RPMI7951 (cell line): ENCODE measurements at regions not wholly inside any gene's neighbourhood (a gene's known extent, or its start where the extent isn't known, plus 50 kb on each side); places are given as distances from the start of the nearest gene placed in this dataset.
A peak's percentile ranks its signal among the peaks of the same experiment; 100 is the strongest.
"Not testable (repeated sequence)": the region's sequence is repeated elsewhere in the genome, so short reads cannot be mapped to it uniquely, and the experiment has no call there.

Experiments
- DNase-seq: peaks from one replicate; pipeline ENCODE4 v3.0.0-alpha.2; 2012; ENCODE audit warnings: low read depth

DNA sequence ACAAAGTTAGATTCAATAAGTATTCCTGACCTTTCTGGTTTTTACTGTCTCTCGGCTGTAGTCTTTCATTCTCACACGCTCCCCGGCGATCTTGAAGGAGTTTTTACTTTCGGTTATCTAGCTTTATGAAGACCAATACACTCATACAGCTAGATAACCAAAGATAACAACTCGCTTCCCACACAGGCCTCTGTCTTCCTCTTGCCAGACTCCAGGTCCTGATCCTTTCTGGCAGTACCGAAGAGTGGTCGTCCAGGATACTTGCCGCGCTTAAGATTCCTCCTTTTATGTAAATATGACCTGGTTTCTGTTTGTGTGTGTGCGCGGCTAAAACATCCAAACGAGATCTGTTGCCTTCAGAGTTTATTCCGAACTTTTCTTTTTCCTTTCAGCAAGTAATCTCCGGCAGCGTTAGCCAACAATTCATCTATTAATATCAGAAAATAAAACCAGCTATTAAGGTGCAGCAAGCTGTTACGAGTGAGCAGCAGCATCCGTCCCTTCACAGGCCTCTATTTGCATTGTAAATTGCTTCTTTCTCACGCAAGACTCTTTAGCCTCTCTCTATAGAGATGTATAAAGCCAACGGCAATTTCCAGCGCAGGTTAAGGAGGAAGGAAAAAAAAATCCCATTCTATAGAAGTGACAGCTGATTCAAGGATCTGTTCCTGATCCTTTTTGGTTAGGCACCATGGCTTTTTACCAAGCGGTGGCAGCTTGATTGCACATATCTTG is 216.1 kb downstream of the MEF2C start:
- no peak for DNase-seq

- no peak for DNase-seq
Measured at GRCh38 chr5:88665750-88666215, 217.2 kb downstream of the MEF2C start.

- DNase-seq: no peak
Measured at GRCh38 chr5:88664645-88665044, 218.3 kb downstream of the MEF2C start.

- DNase-seq: peak; percentile 18
Measured at GRCh38 chr5:88663793-88664216, 219.2 kb downstream of the MEF2C start.

DNA sequence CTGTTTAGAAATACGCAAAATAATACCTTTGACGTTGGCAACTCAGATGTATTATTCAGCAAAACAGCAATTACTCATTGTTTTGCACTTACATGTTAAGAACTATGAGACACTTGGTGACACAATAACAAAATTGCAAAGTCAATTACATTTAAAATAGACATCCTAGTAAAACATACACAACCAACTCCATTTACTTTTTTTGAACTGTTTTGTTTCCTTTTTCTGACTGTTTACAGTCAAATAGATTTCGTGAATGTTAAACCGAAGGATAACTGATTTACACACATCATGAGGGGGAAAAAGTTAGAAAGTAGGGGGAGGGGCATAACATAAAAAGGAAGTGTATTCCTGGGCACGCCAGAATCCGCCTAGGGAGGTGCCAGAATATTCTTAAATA is 220.1 kb downstream of the MEF2C start:
- DNase-seq: no peak

DNA sequence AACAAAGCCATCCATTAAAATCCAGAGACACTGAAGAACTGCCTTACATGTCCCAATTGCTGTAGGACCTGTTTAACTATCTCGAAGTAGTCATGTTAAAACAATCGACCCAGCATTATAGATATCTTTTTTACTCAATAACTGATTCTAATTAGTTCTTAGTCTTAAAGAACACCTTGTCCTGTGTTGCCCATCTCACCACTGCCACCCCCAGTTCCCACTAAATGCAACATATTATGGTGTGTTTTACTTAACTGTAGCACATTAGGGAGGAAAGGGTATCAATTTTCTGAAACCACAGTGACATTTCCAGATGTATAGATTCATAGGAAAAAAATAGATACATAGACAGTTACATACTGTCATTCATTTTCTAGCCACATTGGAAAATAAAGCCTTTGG is 221.2 kb downstream of the MEF2C start:
- DNase-seq: no peak

DNA sequence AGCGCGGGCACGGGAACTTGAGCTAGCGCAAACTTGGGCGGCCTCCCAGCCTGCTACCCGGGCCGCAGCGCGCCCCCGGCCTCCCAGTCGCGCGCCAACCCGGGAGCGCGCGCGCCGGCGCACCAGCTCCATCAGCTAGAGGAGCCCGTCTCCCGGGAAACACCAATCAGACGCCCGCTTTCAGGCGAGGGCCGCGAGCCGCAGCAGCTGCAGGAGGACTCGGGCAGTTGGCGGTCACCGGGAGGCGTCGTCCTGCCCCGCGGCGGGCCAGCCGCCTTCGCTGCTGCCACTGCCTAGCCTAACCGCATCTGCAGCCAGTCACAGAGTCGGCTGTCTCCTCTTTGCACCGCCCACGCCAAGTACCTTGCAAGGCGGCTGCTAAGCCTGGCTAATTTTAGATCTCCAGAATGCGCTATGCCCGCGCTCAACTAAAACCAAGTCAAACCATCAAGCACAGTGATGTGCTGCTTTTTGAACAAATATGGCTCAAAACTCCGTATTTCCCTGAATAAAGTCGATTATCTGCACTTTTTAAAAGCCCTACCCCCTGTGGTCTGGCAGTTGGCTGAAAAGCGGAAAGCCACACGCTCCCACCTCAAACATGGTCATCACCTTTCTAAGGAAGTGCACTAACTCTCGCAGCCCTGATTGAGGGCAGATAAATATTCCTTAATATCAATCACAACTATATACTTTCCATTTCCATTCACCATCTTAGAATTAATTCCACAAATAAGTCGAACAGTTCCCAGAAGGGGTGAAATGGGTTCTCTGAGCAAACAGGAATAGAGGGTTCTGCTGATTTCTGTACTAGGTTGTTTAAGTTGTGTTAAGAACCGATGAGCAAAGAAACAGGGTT is 221.8 kb downstream of the MEF2C start:
- peak; percentile 96 for DNase-seq

GRCh38 chr5:88660264-88660946 is 222.6 kb downstream of the MEF2C start:
- DNase-seq: peak; percentile 91

GRCh38 chr5:88659529-88660263 is 223.3 kb downstream of the MEF2C start:
- DNase-seq: no peak

DNA sequence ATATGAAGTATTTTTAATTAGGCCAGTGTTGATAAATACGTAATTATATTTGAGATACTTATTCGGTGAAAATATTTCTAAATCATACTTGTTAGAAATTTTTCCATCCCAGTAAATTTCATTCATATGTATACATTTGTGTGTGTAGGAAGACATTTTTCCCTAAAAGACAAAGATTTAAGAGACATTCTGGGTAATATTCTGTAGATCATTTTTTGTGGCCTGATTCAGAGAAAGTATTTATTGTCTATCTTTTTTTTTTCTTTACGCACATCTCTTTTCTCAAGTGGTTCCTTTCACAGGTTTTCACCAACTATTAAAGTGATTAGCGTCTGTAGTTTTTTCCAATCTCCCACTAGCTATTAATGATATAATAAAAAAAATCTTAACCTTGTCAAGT is 224.1 kb downstream of the MEF2C start:
- DNase-seq: no peak

GRCh38 chr5:88657906-88658775 is 224.8 kb downstream of the MEF2C start:
- DNase-seq: no peak

- no peak for DNase-seq
Measured at GRCh38 chr5:88657136-88657535, 225.8 kb downstream of the MEF2C start.

DNA sequence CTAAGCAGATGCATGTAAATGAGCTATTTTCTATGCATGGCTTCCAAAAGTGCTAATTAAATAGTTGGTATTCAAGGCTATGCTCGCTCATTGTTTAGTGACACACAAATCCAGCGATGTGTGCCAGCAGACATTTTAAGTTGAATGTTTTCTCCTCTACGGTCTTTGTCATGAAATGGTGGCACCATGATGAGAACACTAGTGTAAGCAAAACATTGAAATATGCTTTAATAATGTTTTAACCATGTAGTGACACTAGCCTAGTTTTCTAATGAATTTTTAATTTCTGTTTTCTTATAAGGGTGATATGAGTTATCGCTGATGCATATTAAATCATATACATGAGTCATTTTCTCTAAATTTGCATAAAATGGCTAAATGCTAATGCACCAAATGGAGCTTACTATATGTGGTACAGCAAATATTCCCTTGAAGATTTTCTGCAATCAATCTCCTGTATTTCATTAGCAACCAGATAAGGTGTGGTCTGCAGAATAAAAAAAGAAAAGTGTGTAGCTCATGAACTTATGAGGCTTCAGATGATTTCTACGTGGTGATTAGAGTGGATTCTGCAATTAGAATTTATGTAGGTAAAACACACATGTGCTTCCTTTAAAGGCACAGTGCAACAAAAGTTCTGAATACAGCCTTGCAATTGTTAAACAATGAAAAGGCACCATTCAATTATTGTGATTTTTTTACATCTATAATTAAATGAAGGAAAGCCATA is 226.6 kb downstream of the MEF2C start:
- DNase-seq: no peak

DNA sequence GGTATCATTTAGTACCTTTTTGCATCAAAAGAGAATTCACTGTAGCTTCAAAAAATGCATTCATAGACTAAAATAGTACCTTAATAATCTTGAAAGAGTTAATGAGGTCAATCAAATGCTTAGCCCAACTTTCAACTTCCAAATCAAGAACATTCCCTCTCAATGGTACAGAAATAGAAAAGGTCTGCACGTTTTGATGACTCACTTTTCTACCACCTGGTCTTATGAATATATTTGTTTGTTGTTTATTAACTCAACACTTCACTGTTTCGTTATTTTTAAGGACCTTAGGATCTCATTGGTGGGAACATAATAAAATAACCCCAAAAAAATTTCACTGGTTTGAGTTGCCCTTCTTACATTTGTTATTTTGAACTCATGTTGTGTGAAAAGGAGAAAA is 229.5 kb downstream of the MEF2C start:
- DNase-seq: no peak

DNA sequence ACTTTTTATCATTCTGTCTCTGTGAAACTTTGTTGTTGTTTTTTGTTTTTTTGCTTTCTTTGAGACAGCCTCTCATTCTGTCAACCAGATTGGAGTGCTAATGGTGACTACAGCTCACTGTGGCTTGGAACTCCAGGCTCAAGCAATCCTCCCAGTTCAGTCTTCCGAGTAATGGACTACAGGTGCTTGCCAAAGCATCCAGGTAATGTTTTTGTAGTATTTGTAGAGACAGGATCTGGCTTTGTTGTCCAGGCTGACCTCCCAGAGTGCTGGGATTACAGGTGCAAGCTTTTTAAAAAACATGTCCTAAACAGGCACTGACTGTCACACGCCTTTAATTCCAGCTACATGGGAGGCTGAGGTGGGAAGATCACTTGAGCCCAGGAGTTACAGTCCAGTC is 235.1 kb downstream of the MEF2C start:
- DNase-seq: no peak

DNA sequence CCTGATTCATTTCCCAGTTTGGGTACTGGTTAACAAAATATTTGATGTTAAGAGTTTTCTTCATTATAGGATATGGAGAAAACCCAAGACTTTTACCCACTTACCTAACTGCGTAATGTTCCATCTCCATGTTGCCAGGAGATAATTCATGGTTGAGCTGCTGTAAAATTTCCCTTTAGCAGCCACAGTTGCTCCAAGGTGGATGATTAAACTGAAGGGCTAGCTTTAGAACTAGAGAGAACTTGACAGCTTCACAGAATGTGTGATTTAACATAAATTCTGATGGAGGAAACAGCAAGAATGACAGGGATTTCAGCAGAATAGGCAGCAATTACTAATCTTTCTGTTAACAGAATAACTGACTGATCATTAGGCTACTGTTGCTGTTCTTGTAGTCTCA is 236.1 kb downstream of the MEF2C start:
- DNase-seq: no peak

DNA sequence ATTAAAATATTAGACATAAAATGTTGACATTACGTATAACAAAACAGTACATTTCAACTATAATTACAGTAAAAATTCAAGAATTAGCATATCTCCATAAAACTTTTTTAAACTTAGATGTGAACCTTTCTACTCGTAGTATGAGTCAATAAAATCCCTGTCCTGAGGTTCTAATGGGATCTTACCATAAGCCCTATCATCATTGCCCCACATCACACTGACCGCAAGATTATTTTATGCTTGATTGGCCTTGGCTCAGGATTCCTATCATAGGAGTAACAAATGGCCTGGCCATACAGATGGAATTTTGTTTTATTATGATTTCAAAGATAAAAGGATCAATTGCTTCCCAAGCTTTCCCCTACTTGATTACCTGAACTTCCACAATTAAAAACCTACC is 238.3 kb downstream of the MEF2C start:
- DNase-seq: no peak

GRCh38 chr5:88643315-88643714 is 239.7 kb downstream of the MEF2C start:
- no peak for DNase-seq

DNA sequence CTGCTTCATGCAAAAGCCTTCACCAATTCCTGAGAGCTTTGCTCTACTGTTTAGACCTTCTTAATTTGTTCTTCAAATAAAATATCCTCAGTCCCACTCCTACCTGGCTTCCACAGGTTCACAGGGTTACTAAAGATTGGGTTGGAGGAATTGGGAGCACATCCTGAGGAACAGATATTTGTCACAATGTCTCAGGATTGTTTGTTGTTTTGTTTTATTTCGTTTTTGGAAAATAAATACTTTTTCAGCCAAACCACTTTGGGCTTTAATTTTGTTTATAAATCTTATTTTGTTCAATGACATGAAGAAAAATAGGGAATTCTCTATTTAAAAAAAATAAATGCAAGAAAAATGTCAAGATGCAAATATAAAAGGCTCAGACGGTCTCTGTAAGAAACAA is 249.0 kb downstream of the MEF2C start:
- DNase-seq: no peak

- DNase-seq: not testable (repeated sequence)
Measured at GRCh38 chr5:88622890-88623289, 260.1 kb downstream of the MEF2C start.
